HCT116 (cell line): ENCODE measurements at regions not wholly inside any gene's neighbourhood (a gene's known extent, or its start where the extent isn't known, plus 50 kb on each side); places are given as distances from the start of the nearest gene placed in this dataset.

Experiments
- ATAC-seq: fragments of 200-7000 bp; cut with Tn5 transposase; 2 replicates; pipeline ENCODE4 v1.9.1; 2020; ENCODE audit warnings: mild to moderate bottlenecking, moderate library complexity
- BruUV-seq: library from RNA; stranded (reverse); fragments of 400-500 nt; replicated peaks from 2 replicates; lab custom pipeline; 2021; lab: Mats Ljungman, UMichigan
- CTCF ChIA-PET: fragments of 300-600 bp; sonication (Branson Sonifier 250); formaldehyde crosslinking; loops from one replicate; lab custom pipeline; 2021; ENCODE audit warnings: antibody characterized with exemption; lab: Charles Lee
- POLR2A ChIA-PET: fragments of 300-600, 350-600 bp; sonication (Branson Sonifier 250); formaldehyde crosslinking; loops from one replicate; lab custom pipeline; 2021; ENCODE audit warnings: antibody characterized with exemption; lab: Charles Lee
- RAD21 ChIA-PET, 2 experiments: fragments of 300-600 bp; sonication (Branson Sonifier 250); formaldehyde crosslinking; loops; one replicate each; lab custom pipeline; 2023; ENCODE audit warnings: low total read pairs in 2 of 2; ENCODE audit not compliant: uncharacterized antibody in 2 of 2, unreplicated experiment in 2 of 2, low non-redundant PET in 1 of 2; lab: Charles Lee
- DNase-seq: peaks from one replicate; pipeline ENCODE4 v3.0.0-alpha.2; 2010; ENCODE audit warnings: low read depth, low spot score
- H2AFZ ChIP-seq: fragments of 200-600 bp; shearing (Covaris generic), sonication (generic); 2 replicates; pipeline ENCODE4 v1.6.1; 2017; ENCODE audit warnings: low read depth, mixed run types, mixed read lengths, antibody characterized with exemption, low read length; ENCODE audit not compliant: poor library complexity, severe bottlenecking
- H3K27ac ChIP-seq: 2 replicates; pipeline ENCODE4 v1.5.1; 2012; ENCODE audit warnings: low read depth, low read length
- H3K27me3 ChIP-seq: fragments of 200-600 bp; sonication (generic); 2 replicates; pipeline ENCODE4 v1.6.1; 2016; ENCODE audit warnings: mixed run types, low read length, mixed read lengths; ENCODE audit not compliant: insufficient read depth
- H3K36me3 ChIP-seq, 2 experiments: fragments of 200-500 bp in 1 of 2; fragments of 200-600 bp in 1 of 2; sonication (Bioruptor generic) in 1 of 2; sonication (generic) in 1 of 2; 2 replicates each; pipeline versions ENCODE4 v1.5.1 to v1.6.1; 2014 to 2016; ENCODE audit warnings: low read length in 2 of 2, inconsistent platforms in 1 of 2, mixed read lengths in 1 of 2, mixed run types in 1 of 2; ENCODE audit not compliant: insufficient read depth in 2 of 2, control insufficient read depth in 1 of 2
- H3K4me1 ChIP-seq, 2 experiments: fragments of 200-600 bp in 1 of 2; sonication (generic) in 1 of 2; 2 replicates each; pipeline versions ENCODE4 v1.5.1 to v1.6.1; 2012 to 2017; ENCODE audit warnings: low read length in 2 of 2, inconsistent platforms in 1 of 2, mild to moderate bottlenecking in 1 of 2, mixed read lengths in 1 of 2, mixed run types in 1 of 2, moderate library complexity in 1 of 2; ENCODE audit not compliant: insufficient read depth in 2 of 2, control insufficient read depth in 1 of 2
- H3K4me2 ChIP-seq: fragments of 200-600 bp; sonication (generic); 2 replicates; pipeline ENCODE4 v1.6.1; 2017; ENCODE audit warnings: mixed run types, low read length, mixed read lengths
- H3K4me3 ChIP-seq, 2 experiments: fragments of 200-600 bp in 1 of 2; sonication (generic) in 1 of 2; replicated peaks in 1 of 2; 2 replicates each; pipeline ENCODE4 v1.5.1; 2011 to 2016; ENCODE audit warnings: low read length in 2 of 2, control low read depth in 1 of 2, low read depth in 1 of 2, mild to moderate bottlenecking in 1 of 2, mixed read lengths in 1 of 2, mixed run types in 1 of 2
- H3K79me2 ChIP-seq: fragments of 200-600 bp; sonication (generic); 2 replicates; pipeline ENCODE4 v1.6.1; 2017; ENCODE audit warnings: mild to moderate bottlenecking, mixed run types, low read length, moderate library complexity, mixed read lengths; ENCODE audit not compliant: insufficient read depth
- H3K9ac ChIP-seq: fragments of 200-600 bp; sonication (generic); 2 replicates; pipeline ENCODE4 v1.6.1; 2016; ENCODE audit warnings: low read length, mixed read lengths
- H3K9me2 ChIP-seq: fragments of 200-600 bp; sonication (generic), shearing (Covaris generic); 2 replicates; pipeline ENCODE4 v1.6.1; 2017; ENCODE audit warnings: mixed run types, mild to moderate bottlenecking, moderate library complexity; ENCODE audit not compliant: insufficient read depth
- H3K9me3 ChIP-seq, 2 experiments: fragments of 200-500 bp in 1 of 2; fragments of 200-600 bp in 1 of 2; sonication (Bioruptor generic) in 1 of 2; sonication (generic) in 1 of 2; 2 replicates each; pipeline ENCODE4 v1.6.1; 2014 to 2017; ENCODE audit warnings: low read length in 2 of 2, mixed read lengths in 2 of 2, inconsistent platforms in 1 of 2, low read depth in 1 of 2, mild to moderate bottlenecking in 1 of 2, mixed run types in 1 of 2, moderate library complexity in 1 of 2; ENCODE audit not compliant: control insufficient read depth in 1 of 2, insufficient read depth in 1 of 2
- H4K20me1 ChIP-seq: fragments of 200-600 bp; sonication (generic), shearing (Covaris generic); 2 replicates; pipeline ENCODE4 v1.6.1; 2017; ENCODE audit warnings: mixed run types, mild to moderate bottlenecking, moderate library complexity; ENCODE audit not compliant: insufficient read depth
- ATF3 ChIP-seq: IDR thresholded peaks from 2 replicates; pipeline ENCODE4 v1.6.1; 2012
- CEBPB ChIP-seq: IDR thresholded peaks from 2 replicates; pipeline ENCODE4 v1.6.1; 2012; ENCODE audit warnings: low read depth
- CTCF ChIP-seq, 3 experiments: fragments of 200-600 bp in 1 of 3; sonication (generic) in 1 of 3; IDR thresholded peaks in 2 of 3; conservative IDR thresholded peaks in 1 of 3; 2 replicates each; pipeline ENCODE4 v1.5.1; 2012 to 2017; ENCODE audit warnings: low read depth in 2 of 3, low read length in 2 of 3, antibody characterized with exemption in 1 of 3, borderline replicate concordance in 1 of 3, control low read depth in 1 of 3, mild to moderate bottlenecking in 1 of 3, mixed read lengths in 1 of 3, mixed run types in 1 of 3, moderate library complexity in 1 of 3; ENCODE audit not compliant: insufficient read depth in 1 of 3
- EGR1 ChIP-seq: IDR thresholded peaks from 2 replicates; pipeline ENCODE4 v1.6.1; 2012; ENCODE audit warnings: low read depth
- EZH2 ChIP-seq: fragments of 200-600 bp; sonication (generic); IDR thresholded peaks from 2 replicates; pipeline ENCODE4 v1.6.1; 2017; ENCODE audit warnings: antibody characterized with exemption, mixed run types
- EZH2phosphoT487 ChIP-seq: fragments of 200-600 bp; IDR thresholded peaks from 2 replicates; pipeline ENCODE4 v1.6.1; 2018; ENCODE audit warnings: antibody characterized with exemption, borderline replicate concordance
- FOSL1 ChIP-seq: IDR thresholded peaks from 2 replicates; pipeline ENCODE4 v1.6.1; 2012; ENCODE audit warnings: low read depth
- POLR2A ChIP-seq: IDR thresholded peaks from 2 replicates; pipeline ENCODE4 v1.7.0; 2011; ENCODE audit warnings: borderline replicate concordance; ENCODE audit not compliant: insufficient read depth, insufficient read length; ENCODE audit errors: extremely low read depth
- RAD21 ChIP-seq: IDR thresholded peaks from 2 replicates; pipeline ENCODE4 v1.6.1; 2012; ENCODE audit warnings: low read depth, mild to moderate bottlenecking
- SIN3A ChIP-seq: IDR thresholded peaks from 2 replicates; pipeline ENCODE4 v1.6.1; 2012; ENCODE audit warnings: low read depth
- intact Hi-C: fragments of 100-400 bp; cut with micrococcal nuclease; formaldehyde crosslinking; loops from 2 replicates; pipeline ENCODE4 v1.10.0; 2022
- TF ChIP-seq, protein P1 (sequence below): IDR thresholded peaks from 2 replicates; pipeline ENCODE4 v1.6.1; 2012; ENCODE audit warnings: low read depth
- TF ChIP-seq, protein P2 (sequence below): IDR thresholded peaks from 2 replicates; pipeline ENCODE4 v1.6.1; 2012

GRCh38 chr3:34687671-34688070 lies 889.2 kb downstream of the PDCD6IP start:
- Histone ChIP-seq H4K20me1 (no peaks in the 10 kb centered on the region), H3K9me2 (no peaks in the 10 kb centered on the region), H3K27me3 (no peaks in the 10 kb centered on the region), H3K4me2 (no peak overlapping the region), H3K9me3 (no peaks in the 10 kb centered on the region; a peak in 1 of 4 replicates), H3K4me3 (no peak overlapping the region), H3K9ac (no peak overlapping the region), H3K79me2 (no peaks in the 10 kb centered on the region), H3K36me3 (no peaks in the 10 kb centered on the region; a peak in 1 of 4 replicates)
- ChIA-PET RAD21 (no interaction called here), POLR2A (no interaction called here), CTCF (interaction anchor here (0.5 kb wide), 1 partner anchor 241 kb away, joined by 3 read pairs; no protein-coding TSS in a partner anchor)
- intact Hi-C loops: no loop called here
- DNase-seq (no peak), ATAC-seq (no peak)
- BruUV-seq: no TSS peak
- TF ChIP-seq CTCF (IDR thresholded peaks at IDR 0.05 in 2 of 3, conservative IDR thresholded peaks at IDR 0.05 in 1 of 3; ENCODE audit: borderline replicate concordance in 1 of 3, insufficient read depth in 1 of 3, low read depth in 2 of 3, low read length in 2 of 3) (no peak), SIN3A (no peak)
- TF ChIP-seq, all 23 proteins: peak for 0
- Histone ChIP-seq H3K27ac (no peak overlapping the region), H3K4me1 (no peaks in the 10 kb centered on the region), H2AFZ (no peak overlapping the region)

GRCh38 chr3:34696831-34697230 lies 898.4 kb downstream of the PDCD6IP start:
- Histone ChIP-seq H3K9me3 (peaks cover 0 to 4% of the 10 kb centered on the region in 2 experiments; a peak in 2 of 4 replicates), H2AFZ (no peak overlapping the region), H3K79me2 (no peaks in the 10 kb centered on the region), H3K9me2 (no peaks in the 10 kb centered on the region), H3K9ac (no peak overlapping the region), H3K27ac (no peak overlapping the region), H3K36me3 (no peaks in the 10 kb centered on the region), H4K20me1 (no peaks in the 10 kb centered on the region), H3K27me3 (no peaks in the 10 kb centered on the region), H3K4me2 (no peak overlapping the region), H3K4me1 (no peaks in the 10 kb centered on the region), H3K4me3 (no peak overlapping the region)
- POLR2A ChIA-PET: no interaction called here
- TF ChIP-seq RAD21: no peak
- no peak for TF ChIP-seq FOSL1
- TF ChIP-seq, protein P1, sequence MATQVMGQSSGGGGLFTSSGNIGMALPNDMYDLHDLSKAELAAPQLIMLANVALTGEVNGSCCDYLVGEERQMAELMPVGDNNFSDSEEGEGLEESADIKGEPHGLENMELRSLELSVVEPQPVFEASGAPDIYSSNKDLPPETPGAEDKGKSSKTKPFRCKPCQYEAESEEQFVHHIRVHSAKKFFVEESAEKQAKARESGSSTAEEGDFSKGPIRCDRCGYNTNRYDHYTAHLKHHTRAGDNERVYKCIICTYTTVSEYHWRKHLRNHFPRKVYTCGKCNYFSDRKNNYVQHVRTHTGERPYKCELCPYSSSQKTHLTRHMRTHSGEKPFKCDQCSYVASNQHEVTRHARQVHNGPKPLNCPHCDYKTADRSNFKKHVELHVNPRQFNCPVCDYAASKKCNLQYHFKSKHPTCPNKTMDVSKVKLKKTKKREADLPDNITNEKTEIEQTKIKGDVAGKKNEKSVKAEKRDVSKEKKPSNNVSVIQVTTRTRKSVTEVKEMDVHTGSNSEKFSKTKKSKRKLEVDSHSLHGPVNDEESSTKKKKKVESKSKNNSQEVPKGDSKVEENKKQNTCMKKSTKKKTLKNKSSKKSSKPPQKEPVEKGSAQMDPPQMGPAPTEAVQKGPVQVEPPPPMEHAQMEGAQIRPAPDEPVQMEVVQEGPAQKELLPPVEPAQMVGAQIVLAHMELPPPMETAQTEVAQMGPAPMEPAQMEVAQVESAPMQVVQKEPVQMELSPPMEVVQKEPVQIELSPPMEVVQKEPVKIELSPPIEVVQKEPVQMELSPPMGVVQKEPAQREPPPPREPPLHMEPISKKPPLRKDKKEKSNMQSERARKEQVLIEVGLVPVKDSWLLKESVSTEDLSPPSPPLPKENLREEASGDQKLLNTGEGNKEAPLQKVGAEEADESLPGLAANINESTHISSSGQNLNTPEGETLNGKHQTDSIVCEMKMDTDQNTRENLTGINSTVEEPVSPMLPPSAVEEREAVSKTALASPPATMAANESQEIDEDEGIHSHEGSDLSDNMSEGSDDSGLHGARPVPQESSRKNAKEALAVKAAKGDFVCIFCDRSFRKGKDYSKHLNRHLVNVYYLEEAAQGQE: no peak
- TF ChIP-seq ATF3: no peak
- TF ChIP-seq EGR1: no peak
- TF ChIP-seq, protein P2, sequence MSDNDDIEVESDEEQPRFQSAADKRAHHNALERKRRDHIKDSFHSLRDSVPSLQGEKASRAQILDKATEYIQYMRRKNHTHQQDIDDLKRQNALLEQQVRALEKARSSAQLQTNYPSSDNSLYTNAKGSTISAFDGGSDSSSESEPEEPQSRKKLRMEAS: no peak
- TF ChIP-seq EZH2phosphoT487: no peak
- TF ChIP-seq CEBPB: no peak
- no peak for TF ChIP-seq EZH2
- TF ChIP-seq POLR2A: no peak
- BruUV-seq: no TSS peak
- intact Hi-C loops: no loop called here
- RAD21 ChIA-PET: no interaction called here
- CTCF ChIA-PET: no interaction called here
- ATAC-seq: no peak
- no peak for DNase-seq
